ENCODE measurements at regions not wholly inside any gene's neighbourhood (a gene's known extent, or its start where the extent isn't known, plus 50 kb on each side); places are given as distances from the start of the nearest gene placed in this dataset.

GRCh38 chr9:1877951-1878350 lies 137.2 kb upstream of the SMARCA2 start:
- TF ChIP-seq, protein P1, sequence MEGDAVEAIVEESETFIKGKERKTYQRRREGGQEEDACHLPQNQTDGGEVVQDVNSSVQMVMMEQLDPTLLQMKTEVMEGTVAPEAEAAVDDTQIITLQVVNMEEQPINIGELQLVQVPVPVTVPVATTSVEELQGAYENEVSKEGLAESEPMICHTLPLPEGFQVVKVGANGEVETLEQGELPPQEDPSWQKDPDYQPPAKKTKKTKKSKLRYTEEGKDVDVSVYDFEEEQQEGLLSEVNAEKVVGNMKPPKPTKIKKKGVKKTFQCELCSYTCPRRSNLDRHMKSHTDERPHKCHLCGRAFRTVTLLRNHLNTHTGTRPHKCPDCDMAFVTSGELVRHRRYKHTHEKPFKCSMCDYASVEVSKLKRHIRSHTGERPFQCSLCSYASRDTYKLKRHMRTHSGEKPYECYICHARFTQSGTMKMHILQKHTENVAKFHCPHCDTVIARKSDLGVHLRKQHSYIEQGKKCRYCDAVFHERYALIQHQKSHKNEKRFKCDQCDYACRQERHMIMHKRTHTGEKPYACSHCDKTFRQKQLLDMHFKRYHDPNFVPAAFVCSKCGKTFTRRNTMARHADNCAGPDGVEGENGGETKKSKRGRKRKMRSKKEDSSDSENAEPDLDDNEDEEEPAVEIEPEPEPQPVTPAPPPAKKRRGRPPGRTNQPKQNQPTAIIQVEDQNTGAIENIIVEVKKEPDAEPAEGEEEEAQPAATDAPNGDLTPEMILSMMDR (IDR thresholded peaks at IDR 0.05; ENCODE audit: low read depth, low read length, missing control alignments), result no peak
- no peak overlapping the region for H3K4me3 ChIP-seq (replicated peaks; ENCODE audit: low read depth, low read length)
- DNase-seq (ENCODE audit: extremely low read depth, low read depth), result no peak

- DNase-seq (ENCODE audit: extremely low read depth, low read depth), result no peak
- TF ChIP-seq, protein P1 (IDR thresholded peaks at IDR 0.05; ENCODE audit: low read depth, low read length, missing control alignments), result no peak
- no peak overlapping the region for H3K4me3 ChIP-seq (replicated peaks; ENCODE audit: low read depth, low read length)
These were observed 136.3 kb upstream of the SMARCA2 start for GRCh38 chr9:1878811-1879210.

GRCh38 chr9:1879501-1879900 lies 135.6 kb upstream of the SMARCA2 start:
- TF ChIP-seq, protein P1 (IDR thresholded peaks at IDR 0.05; ENCODE audit: low read depth, low read length, missing control alignments), result no peak
- no peak overlapping the region for H3K4me3 ChIP-seq (replicated peaks; ENCODE audit: low read depth, low read length)
- DNase-seq (ENCODE audit: extremely low read depth, low read depth), result no peak

DNA sequence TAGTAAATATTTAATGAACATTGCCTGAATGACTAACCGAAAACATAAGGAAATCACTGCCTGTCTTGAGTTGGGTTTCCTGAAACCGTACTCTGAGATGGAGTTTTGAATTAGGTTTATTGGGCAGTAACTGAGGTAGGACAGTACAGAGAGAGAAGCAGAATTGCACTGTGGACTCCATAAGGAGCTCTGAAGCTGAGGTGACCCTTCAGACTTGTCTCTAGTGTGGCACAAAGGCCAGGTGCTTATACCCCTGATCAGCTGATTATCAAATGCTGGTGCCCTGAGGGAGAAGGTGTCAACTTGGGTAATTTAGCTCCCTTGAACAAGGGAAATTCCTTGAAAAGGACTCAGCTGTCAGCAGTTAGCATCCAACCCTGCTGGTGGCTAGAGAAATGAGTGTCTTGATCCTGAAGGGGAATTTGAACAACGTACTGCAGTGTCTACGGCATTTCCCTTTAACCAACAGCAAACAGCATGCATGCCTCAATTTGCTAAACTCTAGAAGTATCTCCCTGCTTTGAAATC lies 135.0 kb upstream of the SMARCA2 start:
- TF ChIP-seq, protein P1 (IDR thresholded peaks at IDR 0.05; ENCODE audit: low read depth, low read length, missing control alignments), result no peak
- no peak overlapping the region for H3K4me3 ChIP-seq (replicated peaks; ENCODE audit: low read depth, low read length)
- DNase-seq (ENCODE audit: extremely low read depth, low read depth), result no peak

DNA sequence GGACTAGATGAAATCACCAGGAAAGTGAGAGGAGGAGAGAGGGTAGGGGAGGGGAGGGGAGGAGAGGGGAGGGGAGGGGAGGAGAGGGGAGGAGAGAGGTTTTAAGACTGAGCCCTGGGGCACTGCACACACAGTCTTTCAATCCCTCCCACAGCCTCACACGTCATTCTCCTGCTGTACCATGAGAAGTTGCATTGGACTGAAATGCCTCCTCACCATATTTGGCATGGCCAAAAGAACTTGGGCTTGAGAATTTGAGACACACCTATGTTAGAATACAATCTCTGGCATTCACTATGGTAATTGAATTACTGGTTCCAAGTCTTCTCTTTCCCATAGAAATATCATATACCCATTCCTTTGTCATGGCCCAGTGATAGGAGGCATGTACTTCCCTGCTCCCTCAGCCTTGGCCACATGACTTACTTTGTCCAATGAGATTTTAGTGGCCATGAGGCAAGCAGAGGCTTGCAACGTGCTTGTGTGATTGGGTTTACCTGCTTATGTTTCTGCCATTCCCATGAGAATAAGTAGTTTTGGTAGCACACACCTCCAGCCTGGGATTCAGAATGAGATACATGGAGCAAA lies 133.3 kb upstream of the SMARCA2 start:
- DNase-seq (ENCODE audit: extremely low read depth, low read depth), result no peak
- H3K4me3 ChIP-seq (replicated peaks; ENCODE audit: low read depth, low read length), result no peak overlapping the region
- TF ChIP-seq, protein P1 (IDR thresholded peaks at IDR 0.05; ENCODE audit: low read depth, low read length, missing control alignments), result no peak

GRCh38 chr9:1882711-1883403 lies 132.3 kb upstream of the SMARCA2 start:
- TF ChIP-seq, protein P1 (IDR thresholded peaks at IDR 0.05; ENCODE audit: low read depth, low read length, missing control alignments), result no peak
- no peak overlapping the region for H3K4me3 ChIP-seq (replicated peaks; ENCODE audit: low read depth, low read length)
- no peak for DNase-seq (ENCODE audit: extremely low read depth, low read depth)
